Chondrocyte (in vitro differentiated cells): ENCODE measurements at regions not wholly inside any gene's neighbourhood (a gene's known extent, or its start where the extent isn't known, plus 50 kb on each side); places are given as distances from the start of the nearest gene placed in this dataset.
"Not testable (repeated sequence)": the region's sequence is repeated elsewhere in the genome, so short reads cannot be mapped to it uniquely, and the experiment has no call there.

Experiments used
- DNase-seq: peaks from one replicate; pipeline ENCODE4 v3.0.0; 2021; ENCODE audit warnings: mixed read lengths, low spot score
- H3K27ac Mint-ChIP-seq: one replicate; pipeline ENCODE4 v1.8.0; 2021; ENCODE audit warnings: mild to moderate bottlenecking, moderate library complexity, mixed read lengths; ENCODE audit not compliant: unreplicated experiment
- H3K27me3 Mint-ChIP-seq: 2 replicates; pipeline ENCODE4 v1.8.0; 2021; ENCODE audit warnings: low read depth, mixed read lengths
- H3K36me3 Mint-ChIP-seq: 2 replicates; pipeline ENCODE4 v1.8.0; 2021; ENCODE audit warnings: low read depth, mixed read lengths
- H3K4me1 Mint-ChIP-seq: 2 replicates; pipeline ENCODE4 v1.8.0; 2021; ENCODE audit warnings: low read depth, mild to moderate bottlenecking, mixed read lengths
- H3K4me3 Mint-ChIP-seq: one replicate; pipeline ENCODE4 v1.8.0; 2021; ENCODE audit warnings: mild to moderate bottlenecking, moderate library complexity, mixed read lengths; ENCODE audit not compliant: unreplicated experiment
- H3K9me3 Mint-ChIP-seq: 2 replicates; pipeline ENCODE4 v1.8.0; 2021; ENCODE audit warnings: low read depth, mixed read lengths
- CTCF ChIP-seq: fragments of 200-600 bp; sonication (generic); IDR thresholded peaks from 2 replicates; pipeline ENCODE4 v1.5.0; 2021; ENCODE audit warnings: antibody characterized with exemption, mild to moderate bottlenecking, moderate library complexity

GRCh38 chr9:62798884-62799850 is 1609.3 kb downstream of the SPATA31A7 start:
- Mint-ChIP-seq H3K27me3 (peaks cover 36% of the 10 kb centered on the region), H3K4me1 (peaks cover 21% of the 10 kb centered on the region), H3K4me3 (peak overlapping the region; percentile 1), H3K36me3 (peaks cover 14% of the 10 kb centered on the region)
- DNase-seq, result peak; percentile 96
- H3K9me3 Mint-ChIP-seq, H3K27ac Mint-ChIP-seq: not testable (repeated sequence)

GRCh38 chr9:62799851-62800371 is 1610.1 kb downstream of the SPATA31A7 start:
- H3K9me3 Mint-ChIP-seq, H3K27ac Mint-ChIP-seq: not testable (repeated sequence)
- peak; percentile 98 for DNase-seq
- Mint-ChIP-seq H3K36me3 (peaks cover 14% of the 10 kb centered on the region), H3K27me3 (peaks cover 41% of the 10 kb centered on the region), H3K4me3 (peak overlapping the region; percentile 67), H3K4me1 (peaks cover 21% of the 10 kb centered on the region)

GRCh38 chr9:62800451-62801371 is 1610.9 kb downstream of the SPATA31A7 start:
- H3K4me3 Mint-ChIP-seq, result peak overlapping the region; percentile 67
- DNase-seq, result peak; percentile 93
- H3K9me3 Mint-ChIP-seq, H3K27ac Mint-ChIP-seq: not testable (repeated sequence)
- H3K4me1 Mint-ChIP-seq, result peaks cover 21% of the 10 kb centered on the region
- H3K36me3 Mint-ChIP-seq, result peaks cover 16% of the 10 kb centered on the region
- H3K27me3 Mint-ChIP-seq, result peaks cover 45% of the 10 kb centered on the region

GRCh38 chr9:62801372-62801811 is 1611.6 kb downstream of the SPATA31A7 start:
- H3K4me3 Mint-ChIP-seq, result peak overlapping the region; percentile 67
- DNase-seq, result peak; percentile 77

GRCh38 chr9:62801961-62802718 is 1612.3 kb downstream of the SPATA31A7 start:
- not testable (repeated sequence) for H3K9me3 Mint-ChIP-seq, H3K27ac Mint-ChIP-seq
- Mint-ChIP-seq H3K27me3 (peaks cover 45% of the 10 kb centered on the region), H3K36me3 (peaks cover 16% of the 10 kb centered on the region), H3K4me1 (peaks cover 21% of the 10 kb centered on the region), H3K4me3 (peak overlapping the region; percentile 67)
- TF ChIP-seq CTCF, result peak; percentile 43
- peak; percentile 100 for DNase-seq

More at GRCh38 chr9:62801372-62801811, 1611.6 kb downstream of the SPATA31A7 start:
- not testable (repeated sequence) for H3K9me3 Mint-ChIP-seq, H3K27ac Mint-ChIP-seq
- H3K27me3 Mint-ChIP-seq, result peaks cover 45% of the 10 kb centered on the region
- H3K36me3 Mint-ChIP-seq, result peaks cover 16% of the 10 kb centered on the region
- peaks cover 21% of the 10 kb centered on the region for H3K4me1 Mint-ChIP-seq

GRCh38 chr9:62802719-62803079 is 1612.9 kb downstream of the SPATA31A7 start:
- Mint-ChIP-seq H3K4me3 (peak overlapping the region; percentile 67), H3K4me1 (peaks cover 21% of the 10 kb centered on the region), H3K27me3 (peaks cover 45% of the 10 kb centered on the region), H3K36me3 (peaks cover 16% of the 10 kb centered on the region)
- not testable (repeated sequence) for H3K9me3 Mint-ChIP-seq, H3K27ac Mint-ChIP-seq, DNase-seq
- peak; percentile 29 for TF ChIP-seq CTCF

- not testable (repeated sequence) for DNase-seq, H3K27ac Mint-ChIP-seq, H3K9me3 Mint-ChIP-seq
- Mint-ChIP-seq H3K4me3 (peak overlapping the region; percentile 67), H3K27me3 (peaks cover 45% of the 10 kb centered on the region), H3K4me1 (peaks cover 24% of the 10 kb centered on the region), H3K36me3 (peaks cover 16% of the 10 kb centered on the region)
These were observed 1613.3 kb downstream of the SPATA31A7 start for GRCh38 chr9:62803099-62803498.

GRCh38 chr9:62804314-62804713 is 1614.5 kb downstream of the SPATA31A7 start:
- Mint-ChIP-seq H3K27me3 (peaks cover 38% of the 10 kb centered on the region), H3K36me3 (peaks cover 12% of the 10 kb centered on the region), H3K4me1 (peaks cover 23% of the 10 kb centered on the region)
- H3K4me3 Mint-ChIP-seq, H3K27ac Mint-ChIP-seq, H3K9me3 Mint-ChIP-seq: not testable (repeated sequence)
- DNase-seq, result peak; percentile 72

GRCh38 chr9:62807424-62807823 is 1617.6 kb downstream of the SPATA31A7 start:
- H3K27me3 Mint-ChIP-seq, result peaks cover 15% of the 10 kb centered on the region
- not testable (repeated sequence) for H3K4me1 Mint-ChIP-seq, H3K36me3 Mint-ChIP-seq

More at GRCh38 chr9:62807424-62807823, 1617.6 kb downstream of the SPATA31A7 start:
- not testable (repeated sequence) for H3K27ac Mint-ChIP-seq, H3K4me3 Mint-ChIP-seq, H3K9me3 Mint-ChIP-seq
- peak; percentile 96 for DNase-seq
